ENCODE measurements at regions not wholly inside any gene's neighbourhood (a gene's known extent, or its start where the extent isn't known, plus 50 kb on each side); places are given as distances from the start of the nearest gene placed in this dataset.

DNA sequence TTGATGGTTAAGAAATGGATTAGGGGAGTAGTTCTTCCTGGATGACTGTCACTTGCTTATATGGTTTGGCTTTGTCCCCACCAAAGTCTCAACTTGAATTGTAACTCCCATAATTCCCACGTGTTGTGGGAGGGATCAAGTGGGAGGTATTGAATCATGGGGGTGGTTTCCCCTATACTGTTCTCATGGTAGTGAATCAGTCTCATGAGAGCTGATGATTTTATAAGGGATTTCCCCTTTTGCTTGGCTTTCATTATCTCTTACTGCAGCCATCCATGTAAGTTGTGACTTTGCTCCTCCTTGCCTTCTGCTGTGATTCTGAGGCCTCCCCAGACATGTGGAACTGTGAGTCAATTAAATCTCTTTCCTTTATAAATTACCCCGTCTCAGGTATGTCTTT is 1621.1 kb downstream of the MRPL39 start:
- Mint-ChIP-seq H3K36me3 (ENCODE audit: low read depth) (no peaks in the 10 kb centered on the region), H3K27me3 (ENCODE audit: low read depth) (no peaks in the 10 kb centered on the region), H3K9me3 (peaks cover 27% of the 10 kb centered on the region), H3K4me1 (no peaks in the 10 kb centered on the region), H3K4me3 (no peak overlapping the region), H3K27ac (no peak overlapping the region)
- TF ChIP-seq CTCF (IDR thresholded peaks at IDR 0.05; ENCODE audit: unreplicated experiment in 3 of 3): no peak

DNA sequence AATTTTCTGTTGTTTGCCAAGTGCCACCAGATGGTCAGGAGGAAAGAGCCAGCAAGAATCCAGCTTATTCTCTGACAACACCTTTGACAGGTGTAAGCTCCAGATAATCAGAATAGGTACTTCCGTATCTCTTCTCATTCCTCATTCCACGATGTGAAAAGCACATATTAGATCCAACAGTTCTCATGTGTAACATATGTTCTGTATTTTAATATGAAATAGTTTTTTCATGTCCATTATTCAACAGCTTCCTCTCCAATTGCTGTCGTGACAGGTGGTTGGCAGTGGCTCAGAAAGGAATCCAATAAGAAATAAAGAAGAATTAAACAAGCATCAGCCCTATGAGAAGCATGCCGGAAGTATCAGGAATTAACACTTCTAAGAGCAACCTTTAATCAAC is 1624.7 kb downstream of the MRPL39 start:
- TF ChIP-seq CTCF (IDR thresholded peaks at IDR 0.05; ENCODE audit: unreplicated experiment in 3 of 3): no peak
- Mint-ChIP-seq H3K4me3 (no peak overlapping the region), H3K9me3 (peaks cover 31% of the 10 kb centered on the region), H3K4me1 (no peaks in the 10 kb centered on the region), H3K27me3 (ENCODE audit: low read depth) (no peaks in the 10 kb centered on the region), H3K27ac (no peak overlapping the region), H3K36me3 (ENCODE audit: low read depth) (no peaks in the 10 kb centered on the region)

DNA sequence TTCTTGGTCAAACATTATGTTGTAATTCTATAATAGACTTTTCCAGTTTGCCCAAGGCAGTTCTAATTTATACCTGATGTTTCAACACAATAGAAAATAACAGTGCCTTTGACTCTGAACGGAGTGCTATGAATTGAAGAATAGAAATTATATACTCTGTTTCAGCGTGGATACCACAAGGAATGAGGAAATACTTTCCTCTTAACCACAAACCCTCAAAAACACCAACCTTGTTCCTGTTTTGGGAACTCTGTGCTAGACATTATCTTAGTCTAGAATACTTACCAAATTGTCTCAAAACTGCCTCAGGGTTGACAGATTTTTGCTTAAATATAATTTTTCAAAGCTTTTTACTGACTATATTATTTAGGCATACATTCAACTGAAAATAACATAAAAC is 1629.3 kb downstream of the MRPL39 start:
- H3K27me3 Mint-ChIP-seq (ENCODE audit: low read depth): no peaks in the 10 kb centered on the region
- peaks cover 17% of the 10 kb centered on the region for H3K9me3 Mint-ChIP-seq
- no peaks in the 10 kb centered on the region for H3K36me3 Mint-ChIP-seq (ENCODE audit: low read depth)
- H3K4me3 Mint-ChIP-seq: no peak overlapping the region
- H3K4me1 Mint-ChIP-seq: no peaks in the 10 kb centered on the region
- H3K27ac Mint-ChIP-seq: no peak overlapping the region
- TF ChIP-seq CTCF (IDR thresholded peaks at IDR 0.05; ENCODE audit: unreplicated experiment in 3 of 3): no peak

DNA sequence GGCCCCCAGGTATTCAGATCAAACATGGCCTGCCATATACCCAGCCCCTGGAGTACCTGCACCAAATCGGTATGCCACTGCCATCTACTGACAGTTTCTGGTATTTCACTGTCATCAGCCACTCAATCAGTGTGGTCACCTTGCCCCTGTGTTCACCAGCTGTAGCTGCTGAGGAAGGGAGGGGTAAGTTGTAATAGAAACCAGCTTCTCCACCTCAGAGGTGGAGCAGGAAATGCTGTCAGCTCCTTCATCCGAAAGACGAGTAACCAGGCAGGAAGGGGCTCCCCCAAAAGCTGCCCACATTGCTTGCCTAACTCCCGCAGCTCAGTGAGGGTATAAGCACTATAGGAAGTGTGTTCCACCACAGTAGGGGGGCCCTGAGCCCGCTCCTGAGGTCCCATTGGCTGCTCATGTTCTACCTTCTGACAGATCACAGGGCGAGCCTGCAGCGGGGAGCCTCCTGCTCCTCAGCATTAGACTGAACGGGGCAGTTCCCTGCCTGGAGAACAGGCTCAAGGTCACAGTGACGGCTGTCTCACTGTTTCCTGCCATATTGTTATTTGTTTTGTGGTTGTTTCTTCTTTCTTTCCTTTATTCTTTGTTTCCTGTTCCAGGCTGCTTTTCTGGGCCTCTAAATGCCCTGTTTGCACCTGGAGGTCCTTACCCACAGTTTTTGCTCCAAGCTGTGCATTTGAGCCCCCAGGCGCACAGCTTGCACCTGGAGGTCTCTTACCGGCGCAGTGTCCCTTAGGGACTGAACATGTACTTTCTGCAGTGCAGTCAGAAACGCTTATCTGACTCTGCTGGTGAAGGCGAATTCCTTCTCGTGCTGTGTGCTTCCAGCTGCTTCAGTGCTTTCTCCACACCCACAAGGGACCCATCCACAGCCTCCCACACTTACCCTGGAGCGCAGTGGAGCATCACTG is 1638.3 kb downstream of the MRPL39 start:
- Mint-ChIP-seq H3K4me3 (no peak overlapping the region), H3K4me1 (no peaks in the 10 kb centered on the region), H3K27ac (no peak overlapping the region), H3K9me3 (peaks cover 17% of the 10 kb centered on the region), H3K36me3 (ENCODE audit: low read depth) (no peaks in the 10 kb centered on the region), H3K27me3 (ENCODE audit: low read depth) (no peaks in the 10 kb centered on the region)
- peak in 2 of 3 experiments; percentile 10 to 39 for TF ChIP-seq CTCF (IDR thresholded peaks at IDR 0.05; ENCODE audit: unreplicated experiment in 3 of 3)

- Mint-ChIP-seq H3K4me1 (no peaks in the 10 kb centered on the region), H3K9me3 (peaks cover 13% of the 10 kb centered on the region), H3K27ac (no peak overlapping the region), H3K36me3 (ENCODE audit: low read depth) (no peaks in the 10 kb centered on the region), H3K27me3 (ENCODE audit: low read depth) (no peaks in the 10 kb centered on the region), H3K4me3 (no peak overlapping the region)
- no peak for TF ChIP-seq CTCF (IDR thresholded peaks at IDR 0.05; ENCODE audit: unreplicated experiment in 3 of 3)
These were observed 1639.3 kb downstream of the MRPL39 start for GRCh38 chr21:23968008-23968407.

- H3K9me3 Mint-ChIP-seq: peaks cover 7% of the 10 kb centered on the region
- no peaks in the 10 kb centered on the region for H3K36me3 Mint-ChIP-seq (ENCODE audit: low read depth)
- no peak overlapping the region for H3K4me3 Mint-ChIP-seq
- H3K27ac Mint-ChIP-seq: no peak overlapping the region
- H3K4me1 Mint-ChIP-seq: no peaks in the 10 kb centered on the region
- no peak for TF ChIP-seq CTCF (IDR thresholded peaks at IDR 0.05; ENCODE audit: unreplicated experiment in 3 of 3)
- no peaks in the 10 kb centered on the region for H3K27me3 Mint-ChIP-seq (ENCODE audit: low read depth)
These were observed 1643.8 kb downstream of the MRPL39 start for GRCh38 chr21:23963454-23963853.

Measured in nephron (organoid).